IMR-90 (cell line): ENCODE measurements at regions not wholly inside any gene's neighbourhood (a gene's known extent, or its start where the extent isn't known, plus 50 kb on each side); places are given as distances from the start of the nearest gene placed in this dataset.

ENCODE experiments used
- ATAC-seq: fragments of 200-7000 bp; cut with Tn5 transposase; 2 replicates; pipeline ENCODE4 v1.9.1; 2020; ENCODE audit warnings: low read depth, mild to moderate bottlenecking, moderate library complexity
- BruUV-seq: library from RNA; stranded (reverse); fragments of 400-500 nt; replicated peaks from 2 replicates; lab custom pipeline; 2021; lab: Mats Ljungman, UMichigan
- CTCF ChIA-PET: fragments of 300-600 bp; formaldehyde crosslinking; extraction: SDS; loops from one replicate; lab custom pipeline; 2021; ENCODE audit warnings: antibody characterized with exemption; lab: Yijun Ruan, JAX
- POLR2A ChIA-PET: fragments of 300-600 bp; sonication (Branson Sonifier 250); formaldehyde crosslinking; loops from one replicate; lab custom pipeline; 2022; ENCODE audit warnings: antibody characterized with exemption; ENCODE audit not compliant: unreplicated experiment; lab: Charles Lee
- DNase-seq: peaks from one replicate; pipeline ENCODE4 v3.0.0; 2013
- H2AFZ ChIP-seq: replicated peaks from 2 replicates; pipeline ENCODE3; 2013; ENCODE audit warnings: low read length, mild to moderate bottlenecking; ENCODE audit not compliant: poor library complexity
- H2AK5ac ChIP-seq: 2 replicates; pipeline ENCODE4 v1.6.1; 2013; ENCODE audit warnings: low read depth, low read length, inconsistent platforms
- H2AK9ac ChIP-seq: replicated peaks from 2 replicates; pipeline ENCODE3; 2013; ENCODE audit warnings: mild to moderate bottlenecking, low read depth, low read length, moderate library complexity; ENCODE audit not compliant: poor library complexity
- H2BK120ac ChIP-seq: 2 replicates; pipeline ENCODE4 v1.6.1; 2013; ENCODE audit warnings: low read depth, low read length, inconsistent platforms
- H2BK15ac ChIP-seq: 3 replicates; pipeline ENCODE4 v1.6.1; 2013; ENCODE audit warnings: low read depth, low read length, inconsistent platforms
- H2BK20ac ChIP-seq: 2 replicates; pipeline ENCODE4 v1.6.1; 2013; ENCODE audit warnings: low read depth, mild to moderate bottlenecking, inconsistent platforms, low read length, moderate library complexity
- H2BK5ac ChIP-seq: 2 replicates; pipeline ENCODE4 v1.6.1; 2013; ENCODE audit warnings: mild to moderate bottlenecking, low read depth, low read length, inconsistent platforms; ENCODE audit not compliant: poor library complexity, severe bottlenecking
- H3K14ac ChIP-seq: replicated peaks from 2 replicates; pipeline ENCODE4 v1.6.1; 2013; ENCODE audit warnings: low read depth, low read length, inconsistent platforms
- H3K18ac ChIP-seq: 2 replicates; pipeline ENCODE4 v1.6.1; 2013; ENCODE audit warnings: low read depth, low read length, control low read depth
- H3K23ac ChIP-seq: 2 replicates; pipeline ENCODE4 v1.6.1; 2013; ENCODE audit warnings: low read depth, low read length, inconsistent platforms
- H3K27ac ChIP-seq: 2 replicates; pipeline ENCODE4 v1.5.1; 2013; ENCODE audit warnings: mild to moderate bottlenecking, control low read depth, low read length; ENCODE audit not compliant: insufficient read depth
- H3K27me3 ChIP-seq: 2 replicates; pipeline ENCODE4 v1.6.1; 2013; ENCODE audit warnings: low read length; ENCODE audit not compliant: control insufficient read depth, insufficient read depth
- H3K36me3 ChIP-seq: 2 replicates; pipeline ENCODE4 v1.6.1; 2013; ENCODE audit warnings: low read length, mixed read lengths; ENCODE audit not compliant: control insufficient read depth, insufficient read depth
- H3K4ac ChIP-seq: 2 replicates; pipeline ENCODE4 v1.6.1; 2013; ENCODE audit warnings: low read depth, low read length, inconsistent platforms
- H3K4me1 ChIP-seq: 2 replicates; pipeline ENCODE4 v1.6.1; 2013; ENCODE audit warnings: low read length, mixed read lengths; ENCODE audit not compliant: control insufficient read depth, insufficient read depth
- H3K4me2 ChIP-seq: 2 replicates; pipeline ENCODE4 v1.6.1; 2013; ENCODE audit warnings: low read depth, mild to moderate bottlenecking, control low read depth, low read length, moderate library complexity
- H3K4me3 ChIP-seq: 2 replicates; pipeline ENCODE4 v1.5.1; 2013; ENCODE audit warnings: low read depth, mild to moderate bottlenecking, control low read depth, low read length, moderate library complexity; ENCODE audit not compliant: insufficient read depth
- H3K56ac ChIP-seq: 2 replicates; pipeline ENCODE4 v1.6.1; 2013; ENCODE audit warnings: low read length, inconsistent platforms; ENCODE audit not compliant: insufficient read depth; ENCODE audit errors: extremely low read depth
- H3K79me1 ChIP-seq, 2 experiments: 2 replicates each; pipeline ENCODE4 v1.6.1; 2013; ENCODE audit warnings: low read length in 2 of 2, inconsistent platforms in 1 of 2, low read depth in 1 of 2
- H3K9ac ChIP-seq: 2 replicates; pipeline ENCODE4 v1.6.1; 2013; ENCODE audit warnings: low read depth, low read length, control low read depth
- H3K9me1 ChIP-seq: 2 replicates; pipeline ENCODE4 v1.6.1; 2013; ENCODE audit warnings: low read length, inconsistent platforms; ENCODE audit not compliant: insufficient read depth
- H3K9me3 ChIP-seq: 2 replicates; pipeline ENCODE4 v1.6.1; 2013; ENCODE audit warnings: low read length; ENCODE audit not compliant: control insufficient read depth, insufficient read depth
- H4K20me1 ChIP-seq: 2 replicates; pipeline ENCODE4 v1.6.1; 2013; ENCODE audit warnings: low read length, inconsistent platforms; ENCODE audit not compliant: insufficient read depth
- H4K5ac ChIP-seq: 2 replicates; pipeline ENCODE4 v1.6.1; 2013; ENCODE audit warnings: mild to moderate bottlenecking, low read depth, low read length, control low read depth
- H4K8ac ChIP-seq, 2 experiments: 2 replicates each; pipeline ENCODE4 v1.6.1; 2013; ENCODE audit warnings: low read depth in 2 of 2, low read length in 2 of 2, control low read depth in 1 of 2, inconsistent platforms in 1 of 2
- H4K91ac ChIP-seq: 2 replicates; pipeline ENCODE4 v1.6.1; 2013; ENCODE audit warnings: low read depth, low read length, inconsistent platforms; ENCODE audit not compliant: insufficient read depth
- MAFK ChIP-seq: IDR thresholded peaks from 2 replicates; pipeline ENCODE4 v1.6.1; 2012; ENCODE audit warnings: low read depth, low read length, improper control_type of control experiment
- MXI1 ChIP-seq: IDR thresholded peaks from 2 replicates; pipeline ENCODE4 v1.6.1; 2012; ENCODE audit warnings: low read depth, mild to moderate bottlenecking, low read length, moderate library complexity, borderline replicate concordance
- WGBS, 2 experiments: methylation state at CpG; one replicate each; pipeline versions ENCODE4 v1.1.5 to v1.1.7; 2013; ENCODE audit warnings: missing lambda C conversion rate in 2 of 2; ENCODE audit not compliant: insufficient read length in 1 of 2; ENCODE audit errors: extremely low coverage in 2 of 2; 5-methylcytosine and 5-hydroxymethylcytosine counted together
- dilution Hi-C: fragments of 300-500 bp; cut with HindIII; formaldehyde crosslinking; loops from one replicate; pipeline ENCODE4 v1.14.3; 2018; ENCODE audit warnings: low sequenced_read_pairs; ENCODE audit not compliant: unreplicated experiment
- in situ Hi-C: fragments of 300-500 bp; cut with MboI; formaldehyde crosslinking; loops from 3 replicates; pipeline ENCODE4 v1.14.3; 2019; ENCODE audit warnings: low sequenced_read_pairs, inconsistent platforms, mixed read lengths
- intact Hi-C: fragments of 100-400 bp; cut with micrococcal nuclease; formaldehyde crosslinking; loops from 2 replicates; pipeline ENCODE4 v1.10.0; 2022
- TF ChIP-seq, protein P1 (sequence below): fragments of 150-350 bp; IDR thresholded peaks from 2 replicates; pipeline ENCODE4 v1.6.1; 2016; ENCODE audit warnings: low read depth, mild to moderate bottlenecking, low read length, moderate library complexity, borderline replicate concordance

DNA sequence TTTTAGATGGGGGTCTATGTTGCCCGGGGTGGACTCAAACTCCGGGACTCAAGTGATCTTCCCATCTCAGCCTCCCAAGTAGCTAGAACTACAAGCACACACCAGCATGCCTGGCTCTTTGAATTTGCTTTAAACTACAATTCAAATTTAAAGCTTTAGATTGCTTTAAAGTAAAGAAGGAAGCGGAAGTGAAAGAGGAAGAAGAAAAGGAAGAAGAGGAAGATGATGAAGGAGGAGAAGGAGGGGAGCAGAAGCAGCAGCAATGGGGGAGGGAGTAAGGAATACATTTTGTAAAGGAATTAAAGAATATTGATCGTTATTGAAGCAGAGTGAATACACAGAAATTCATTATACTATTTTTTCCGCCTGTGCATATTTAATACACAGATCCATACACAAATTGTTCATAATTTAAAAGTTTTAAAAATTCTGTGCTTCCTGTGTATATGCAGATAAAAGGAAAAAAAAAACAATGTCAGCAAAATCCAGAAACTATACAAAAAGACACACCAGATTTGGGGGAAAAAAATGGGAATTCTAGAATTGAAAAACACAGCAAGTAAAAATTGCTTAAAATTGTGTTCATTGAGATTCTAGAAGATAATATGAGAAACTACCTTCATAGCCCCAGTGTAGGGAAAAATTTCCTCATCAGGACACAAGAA, 60.8 kb upstream of the KCNMA1 start:
- no peaks in the 10 kb centered on the region for H3K79me1 ChIP-seq
- ATAC-seq = no peak
- dilution Hi-C loops (no loop called here), intact Hi-C loops (no loop called here), in situ Hi-C loops (no loop called here)
- TF ChIP-seq, protein P1, sequence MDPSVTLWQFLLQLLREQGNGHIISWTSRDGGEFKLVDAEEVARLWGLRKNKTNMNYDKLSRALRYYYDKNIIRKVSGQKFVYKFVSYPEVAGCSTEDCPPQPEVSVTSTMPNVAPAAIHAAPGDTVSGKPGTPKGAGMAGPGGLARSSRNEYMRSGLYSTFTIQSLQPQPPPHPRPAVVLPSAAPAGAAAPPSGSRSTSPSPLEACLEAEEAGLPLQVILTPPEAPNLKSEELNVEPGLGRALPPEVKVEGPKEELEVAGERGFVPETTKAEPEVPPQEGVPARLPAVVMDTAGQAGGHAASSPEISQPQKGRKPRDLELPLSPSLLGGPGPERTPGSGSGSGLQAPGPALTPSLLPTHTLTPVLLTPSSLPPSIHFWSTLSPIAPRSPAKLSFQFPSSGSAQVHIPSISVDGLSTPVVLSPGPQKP = no peak
- peak; percentile 91 for TF ChIP-seq MAFK
- no peak for TF ChIP-seq MXI1
- no peak overlapping the region for H4K8ac ChIP-seq
- H2AK9ac ChIP-seq = no peak overlapping the region
- DNase-seq = no peak
- H2AFZ ChIP-seq = no peak overlapping the region
- H3K18ac ChIP-seq = no peak overlapping the region
- H2BK120ac ChIP-seq = no peak overlapping the region
- no peak overlapping the region for H3K4me3 ChIP-seq
- H3K27ac ChIP-seq = no peak overlapping the region
- WGBS, 2 experiments = 100% methylated on average over 1 of the region's 5 CpGs; no CpG with 5 or more reads in 1 of the 2 experiments
- no peaks in the 10 kb centered on the region for H4K20me1 ChIP-seq
- no peak overlapping the region for H3K9ac ChIP-seq
- no peak overlapping the region for H3K4me2 ChIP-seq
- no peak overlapping the region for H4K5ac ChIP-seq
- CTCF ChIA-PET = interaction anchor here (1.4 kb wide), 1 partner anchor 13 kb away, joined by 4 read pairs; no protein-coding TSS in a partner anchor
- no peak overlapping the region for H2BK5ac ChIP-seq
- H3K9me3 ChIP-seq = no peaks in the 10 kb centered on the region
- no peaks in the 10 kb centered on the region for H3K9me1 ChIP-seq
- peaks cover 2% of the 10 kb centered on the region; the same call in 1 of the 2 replicates for H3K4me1 ChIP-seq
- no peak overlapping the region for H2AK5ac ChIP-seq
- H2BK20ac ChIP-seq = no peak overlapping the region
- POLR2A ChIA-PET = no interaction called here
- no peak overlapping the region for H3K23ac ChIP-seq
- peaks cover 13% of the 10 kb centered on the region for H3K27me3 ChIP-seq
- H3K56ac ChIP-seq = no peak overlapping the region
- BruUV-seq = no TSS peak
- H4K91ac ChIP-seq = no peak overlapping the region
- H3K14ac ChIP-seq = no peak overlapping the region
- no peaks in the 10 kb centered on the region for H3K36me3 ChIP-seq
- H3K4ac ChIP-seq = no peak overlapping the region
- H2BK15ac ChIP-seq = no peak overlapping the region
